GM21529 (cell line): ENCODE measurements at regions not wholly inside any gene's neighbourhood (a gene's known extent, or its start where the extent isn't known, plus 50 kb on each side); places are given as distances from the start of the nearest gene placed in this dataset.
"Not testable (repeated sequence)": the region's sequence is repeated elsewhere in the genome, so short reads cannot be mapped to it uniquely, and the experiment has no call there.

Experiments
- ATAC-seq: cut with Tn5 transposase; IDR thresholded peaks from one replicate; pipeline ENCODE4 v1.9.1; 2021; ENCODE audit not compliant: unreplicated experiment

DNA sequence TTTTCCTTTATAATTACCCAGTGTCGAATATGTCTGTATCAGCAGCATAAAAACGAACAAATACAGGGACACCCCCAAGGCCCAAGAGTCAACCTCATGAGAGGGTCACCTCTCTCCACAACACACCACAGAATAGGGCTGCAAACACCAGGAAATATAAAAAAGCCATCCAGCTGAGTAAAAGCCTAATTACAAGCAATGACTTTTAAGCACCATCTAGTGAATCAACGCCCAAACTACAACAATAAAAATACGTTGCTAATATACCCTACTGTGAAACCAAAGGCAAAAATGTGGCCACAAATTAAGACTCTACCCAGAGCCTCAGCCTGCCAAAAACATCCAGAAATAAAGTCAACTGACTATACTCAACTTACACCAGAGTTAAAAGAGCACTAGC is 817.9 kb upstream of the NEGR1 start:
- no peak for ATAC-seq

DNA sequence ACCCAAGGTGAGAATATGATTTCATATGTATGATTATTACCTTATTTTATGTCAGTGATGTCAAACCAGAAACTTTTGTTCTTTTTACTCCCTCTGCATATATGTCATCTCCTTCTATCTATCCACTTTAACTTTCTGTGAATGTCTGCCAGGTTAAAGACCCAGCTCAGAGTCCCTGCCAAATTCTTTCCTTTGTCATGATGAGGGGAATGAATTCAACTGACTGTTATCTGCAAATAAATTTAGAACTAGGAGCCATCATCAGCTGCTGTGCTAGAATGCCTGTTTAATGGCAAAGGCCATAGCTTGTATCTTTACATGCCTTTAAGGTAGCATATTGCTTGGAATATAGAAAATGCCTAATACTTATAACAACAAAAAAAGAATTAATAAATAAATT is 815.6 kb upstream of the NEGR1 start:
- no peak for ATAC-seq

DNA sequence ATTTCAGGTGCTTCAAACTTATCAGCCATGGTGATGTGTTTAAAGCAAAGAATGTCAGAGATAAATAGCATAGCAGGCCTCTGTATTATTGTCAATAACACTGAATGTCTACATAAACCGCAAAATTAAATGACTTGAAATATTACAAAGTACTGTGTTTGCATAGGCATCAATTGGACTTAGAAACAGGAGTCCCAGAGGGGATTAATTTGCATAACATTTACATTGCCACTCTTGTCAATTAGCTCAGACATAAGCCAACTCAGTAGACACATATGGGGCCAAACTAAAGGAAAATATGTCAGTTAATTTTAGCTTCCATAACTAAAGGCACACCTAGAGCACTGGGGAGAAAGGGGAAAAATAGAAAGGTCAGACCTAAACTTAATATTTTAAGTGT is 814.5 kb upstream of the NEGR1 start:
- ATAC-seq = no peak

DNA sequence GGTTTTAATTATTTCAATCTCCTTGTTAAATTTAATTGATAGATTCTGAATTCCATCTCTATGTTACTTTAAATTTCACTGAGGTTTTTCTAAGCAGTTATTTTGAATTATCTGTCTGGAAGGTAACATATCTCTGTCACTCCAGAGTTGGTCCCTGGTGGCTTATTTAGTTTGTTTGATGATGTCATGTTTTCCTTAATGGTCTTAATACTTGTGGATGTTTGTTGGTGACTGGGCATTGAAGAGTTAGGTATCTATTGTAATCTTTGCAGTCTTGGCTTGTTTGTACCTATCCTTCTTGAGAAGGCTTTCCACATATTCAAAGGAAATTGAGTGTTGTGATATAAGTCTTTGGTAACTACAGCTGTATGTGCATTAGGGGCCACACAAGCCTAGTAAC is 810.0 kb upstream of the NEGR1 start:
- no peak for ATAC-seq

DNA sequence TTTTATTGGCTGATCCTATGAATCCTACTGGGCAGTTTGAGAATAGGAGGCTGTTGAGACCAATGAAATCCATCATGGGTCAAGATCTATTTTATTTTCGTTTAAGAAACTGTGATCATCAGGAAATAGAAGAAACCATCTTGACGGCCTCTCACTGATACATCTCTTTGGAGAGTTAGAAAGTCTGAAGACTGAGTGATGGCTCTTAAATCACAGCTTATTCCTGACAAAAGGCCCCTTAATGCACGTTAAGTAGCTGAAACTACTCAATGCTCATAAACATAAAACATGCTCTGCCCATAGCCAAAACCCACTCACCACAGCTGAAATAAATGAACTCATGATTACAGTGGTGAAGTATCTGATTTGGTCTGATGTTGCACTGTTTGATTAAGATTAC is 784.5 kb upstream of the NEGR1 start:
- no peak for ATAC-seq

DNA sequence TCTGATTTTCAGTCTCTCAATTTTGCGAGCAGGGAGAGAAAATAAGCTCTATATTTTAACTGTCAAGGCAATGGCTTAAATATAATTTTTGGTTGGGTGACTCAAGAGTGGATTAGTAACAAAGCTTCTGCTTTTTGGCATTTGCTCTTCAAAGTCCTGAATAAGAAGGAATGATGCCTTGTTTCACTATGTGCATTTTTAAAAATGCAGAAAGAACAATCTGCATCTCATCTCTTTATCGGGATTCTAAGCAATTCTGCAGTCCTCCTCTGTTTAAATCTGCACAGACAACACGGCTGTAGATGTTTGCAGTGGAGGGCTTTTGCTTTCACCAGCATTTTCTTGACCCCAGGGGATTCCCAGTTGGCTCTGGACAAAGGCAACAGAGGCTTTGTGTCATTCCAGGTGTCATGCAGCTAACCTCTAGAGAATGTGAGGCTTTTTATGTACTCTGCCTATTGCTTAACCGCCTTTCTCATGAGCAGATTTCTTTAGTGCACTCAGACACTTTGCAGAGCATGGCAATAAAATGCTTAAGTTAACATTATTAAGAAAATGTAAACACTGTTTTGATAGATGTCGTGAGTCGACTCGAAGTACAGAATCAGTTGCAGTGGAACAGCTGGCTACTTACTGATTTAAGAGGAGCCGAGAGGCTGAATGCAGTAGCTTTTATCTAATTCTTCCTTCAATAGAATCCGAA is 783.2 kb upstream of the NEGR1 start:
- ATAC-seq = no peak

DNA sequence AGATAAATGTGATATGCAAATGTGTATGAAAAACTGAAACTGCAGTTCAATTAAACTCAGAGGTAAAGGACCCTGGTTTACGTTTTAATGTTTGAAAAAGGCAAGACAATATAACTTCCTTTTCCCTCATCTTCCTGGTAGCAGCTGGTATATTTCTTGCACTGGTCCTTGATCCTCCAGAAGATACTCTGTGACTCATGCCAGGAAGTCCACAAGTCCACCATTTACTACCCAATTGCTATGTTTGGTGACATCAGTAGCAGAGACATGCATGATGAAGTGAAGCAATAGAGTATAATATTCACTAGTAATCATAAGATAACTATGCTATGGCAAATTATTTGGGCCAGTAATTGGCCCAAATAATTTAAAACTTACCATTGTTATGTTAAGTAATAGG is 774.5 kb upstream of the NEGR1 start:
- no peak for ATAC-seq

DNA sequence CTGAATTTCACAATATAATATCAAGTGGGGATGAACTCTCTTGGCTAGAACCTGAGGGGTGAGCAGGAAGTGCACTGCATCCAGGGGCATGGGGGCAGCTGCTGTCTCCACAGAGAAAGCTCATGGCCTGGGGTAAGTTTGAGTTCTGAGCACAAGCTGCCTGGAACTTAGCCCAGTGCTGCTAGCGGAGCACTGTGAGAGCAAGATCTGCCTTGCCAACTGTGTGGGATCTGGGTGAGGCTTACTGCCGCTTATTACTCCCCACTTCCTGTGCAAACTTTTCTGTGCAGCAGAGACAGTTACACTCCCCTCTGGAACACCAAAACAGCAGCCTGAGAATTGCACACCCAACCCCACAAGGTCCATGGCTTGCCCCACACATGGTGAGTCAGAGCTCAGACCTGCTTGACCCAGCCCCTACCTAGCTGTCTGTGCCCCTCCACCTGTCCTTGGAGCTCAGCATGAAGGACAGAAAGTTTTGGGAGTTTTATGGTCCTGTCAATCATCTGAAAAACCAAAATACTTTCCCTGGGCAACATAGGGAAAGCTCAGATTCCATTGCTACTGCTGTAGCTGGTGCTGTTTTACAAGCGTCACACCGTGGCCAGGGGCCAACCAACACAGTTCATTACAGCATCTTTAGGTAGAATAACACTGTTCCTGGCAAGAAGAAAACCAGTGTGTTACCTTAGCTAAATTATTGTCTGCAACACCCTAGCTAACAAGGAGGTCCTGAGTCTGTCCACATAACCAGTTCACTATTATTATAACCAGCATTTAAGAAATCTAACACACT is 762.1 kb upstream of the NEGR1 start:
- no peak for ATAC-seq

DNA sequence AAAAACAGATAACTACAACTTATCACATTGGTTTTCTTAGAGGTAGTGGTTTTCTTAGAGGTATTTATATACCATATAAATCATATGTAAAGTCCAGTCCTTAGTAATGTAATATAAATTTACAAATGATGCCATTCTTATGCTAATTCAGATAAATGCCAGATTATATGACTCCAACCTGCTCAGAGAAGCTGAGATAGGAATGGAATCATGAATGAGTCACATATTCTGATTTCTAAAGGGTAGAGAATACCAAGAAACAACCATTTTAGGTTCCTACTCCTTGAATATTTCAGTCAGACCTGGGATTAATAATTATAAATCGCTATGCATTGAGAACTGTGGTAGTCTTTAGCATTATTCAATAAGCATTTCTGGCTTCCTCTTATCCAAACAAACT is 760.1 kb upstream of the NEGR1 start:
- no peak for ATAC-seq

DNA sequence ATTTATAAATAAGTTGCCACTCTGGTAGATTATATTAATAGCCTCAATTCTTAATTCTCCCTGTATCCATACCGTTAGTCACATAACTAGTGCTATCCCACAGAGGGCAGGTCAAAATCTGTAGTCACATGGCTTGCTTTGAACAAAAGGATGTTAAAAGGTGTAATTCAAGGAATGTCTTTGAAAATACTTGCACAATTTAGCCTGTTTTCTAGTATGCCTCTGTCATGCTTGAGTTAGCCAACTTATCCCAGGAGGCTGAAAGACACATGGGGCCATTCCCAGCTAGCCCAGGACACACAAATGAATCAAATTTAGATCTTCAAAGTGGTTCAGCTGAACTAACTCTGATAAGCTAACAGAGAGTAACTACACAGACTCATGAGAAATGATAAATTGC is 758.5 kb upstream of the NEGR1 start:
- no peak for ATAC-seq

DNA sequence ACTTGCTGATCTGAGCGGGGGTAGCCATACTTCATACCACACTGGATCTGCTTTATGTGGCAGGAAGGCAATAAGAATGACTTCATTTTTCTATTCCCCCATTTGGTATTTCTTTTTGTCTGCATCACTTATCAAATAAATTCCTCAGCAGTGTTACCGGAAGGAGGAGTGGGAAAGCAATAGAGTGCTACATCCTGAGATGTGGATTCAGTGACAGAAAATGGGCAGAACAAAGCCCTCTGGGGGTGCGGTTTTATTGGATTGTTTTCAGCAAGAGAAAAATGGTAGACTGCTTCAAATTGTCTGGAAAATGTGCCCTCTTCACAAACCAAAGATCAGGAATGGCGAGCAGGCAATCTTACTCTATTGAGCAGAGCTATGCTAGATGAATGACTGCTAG is 751.9 kb upstream of the NEGR1 start:
- no peak for ATAC-seq

DNA sequence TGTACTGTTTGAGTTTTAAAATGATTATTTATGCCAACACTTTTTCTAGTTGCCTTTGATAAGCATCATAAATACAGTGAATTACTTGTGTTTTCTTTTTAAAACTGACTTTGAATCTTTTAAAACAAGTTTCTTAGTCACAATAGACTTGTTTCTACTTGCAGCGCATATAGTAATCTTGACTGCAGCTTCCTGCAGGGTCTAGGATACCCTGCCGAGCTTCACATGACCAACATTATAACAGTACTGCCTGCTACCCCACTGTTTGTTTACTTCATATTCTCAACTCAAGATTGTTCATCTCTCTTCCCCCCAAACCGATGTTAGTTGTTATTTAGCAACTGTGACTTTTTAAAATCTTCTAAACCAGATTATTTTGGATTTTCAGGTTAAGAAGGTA is 751.3 kb upstream of the NEGR1 start:
- ATAC-seq = no peak

DNA sequence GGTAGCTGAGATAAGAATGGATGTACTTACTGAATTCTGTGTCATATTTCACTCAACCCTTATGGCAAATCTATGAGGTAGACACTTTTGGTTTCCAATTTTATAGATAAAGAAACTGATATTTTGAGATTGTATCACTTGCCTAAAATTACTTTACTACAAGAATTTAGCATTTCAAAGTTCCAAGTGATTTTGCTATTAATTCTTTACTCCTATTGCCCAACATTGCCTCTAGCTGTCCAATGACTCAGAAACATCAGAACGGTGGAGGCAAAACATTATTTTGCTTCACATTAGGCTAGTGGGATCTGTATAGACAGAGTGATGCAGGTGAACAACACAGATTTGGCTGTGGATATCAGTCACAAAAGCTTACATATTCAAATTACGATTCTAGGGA is 747.2 kb upstream of the NEGR1 start:
- ATAC-seq = no peak

DNA sequence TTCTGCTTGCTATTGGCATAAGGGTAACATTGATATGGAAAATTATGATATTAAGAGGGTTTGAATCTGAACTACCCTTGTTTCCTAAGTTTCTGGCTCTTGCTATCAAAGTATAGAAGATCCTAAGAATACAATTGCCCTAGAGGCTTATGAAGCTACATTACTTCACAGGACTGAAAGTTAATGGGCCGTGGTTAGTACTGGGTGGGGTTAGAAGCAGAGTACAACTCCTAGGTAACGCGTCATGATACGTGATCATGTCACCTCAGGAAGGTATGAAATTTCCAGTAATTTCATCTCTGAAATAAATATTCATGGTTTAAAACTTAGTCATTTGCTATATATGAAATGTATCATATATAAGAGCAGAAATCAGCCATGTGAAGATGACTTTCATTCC is 743.8 kb upstream of the NEGR1 start:
- ATAC-seq = no peak

DNA sequence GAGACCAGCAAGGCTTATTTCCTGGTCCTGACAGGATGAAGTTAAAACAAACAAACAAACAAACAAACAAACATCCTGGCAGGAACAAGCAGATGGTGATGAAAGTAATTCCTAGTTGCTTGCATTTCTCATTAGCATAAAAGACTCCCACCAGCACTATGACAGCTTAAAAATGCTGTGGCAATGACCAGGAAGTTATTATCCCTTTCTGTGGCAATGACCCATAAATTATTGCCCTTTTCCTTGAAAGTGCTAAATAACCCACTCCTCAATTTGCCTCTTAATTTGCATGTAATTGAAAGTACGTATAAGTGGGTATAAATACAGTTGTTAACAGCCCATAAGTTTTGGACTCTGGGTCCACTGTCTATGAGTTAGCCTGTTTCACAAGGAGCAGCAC is 727.6 kb upstream of the NEGR1 start:
- no peak for ATAC-seq

DNA sequence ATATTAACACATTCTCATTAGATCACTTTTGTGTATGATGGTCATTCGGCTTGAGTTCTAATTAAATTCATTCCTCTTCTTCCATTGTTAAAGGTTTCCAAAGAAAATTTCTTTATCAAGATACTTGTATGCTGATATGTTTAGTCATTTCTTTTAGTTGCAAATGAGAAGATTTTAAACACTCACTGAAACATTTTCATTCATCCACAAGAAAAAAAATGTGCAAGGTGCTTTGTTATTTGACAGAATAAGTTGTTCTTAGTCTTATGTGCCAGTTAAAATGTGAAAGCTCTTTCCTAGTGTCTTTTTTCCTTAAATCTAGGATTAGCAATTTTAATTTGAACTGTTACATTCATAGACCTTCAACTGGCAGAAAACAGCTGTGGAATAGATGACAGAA is 727.0 kb upstream of the NEGR1 start:
- no peak for ATAC-seq

DNA sequence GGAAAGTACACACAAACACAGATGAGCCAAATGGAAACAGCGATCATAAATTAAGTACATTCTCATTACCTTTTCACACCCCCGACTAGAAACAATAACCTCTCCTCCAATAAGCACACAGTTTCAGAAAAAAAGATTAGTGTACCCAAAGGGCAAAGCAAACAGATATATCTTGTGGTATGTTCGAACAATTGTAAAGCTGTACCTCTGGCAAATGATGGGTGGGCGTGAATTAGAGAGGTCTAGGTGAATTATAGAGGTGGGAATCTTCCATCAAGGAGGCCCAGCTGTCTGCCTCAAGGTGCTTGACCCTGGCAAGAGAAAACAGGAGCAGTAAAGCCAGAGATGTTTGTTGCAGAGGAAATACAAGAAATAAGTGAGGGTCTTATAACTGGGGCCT is 715.3 kb upstream of the NEGR1 start:
- ATAC-seq = no peak

DNA sequence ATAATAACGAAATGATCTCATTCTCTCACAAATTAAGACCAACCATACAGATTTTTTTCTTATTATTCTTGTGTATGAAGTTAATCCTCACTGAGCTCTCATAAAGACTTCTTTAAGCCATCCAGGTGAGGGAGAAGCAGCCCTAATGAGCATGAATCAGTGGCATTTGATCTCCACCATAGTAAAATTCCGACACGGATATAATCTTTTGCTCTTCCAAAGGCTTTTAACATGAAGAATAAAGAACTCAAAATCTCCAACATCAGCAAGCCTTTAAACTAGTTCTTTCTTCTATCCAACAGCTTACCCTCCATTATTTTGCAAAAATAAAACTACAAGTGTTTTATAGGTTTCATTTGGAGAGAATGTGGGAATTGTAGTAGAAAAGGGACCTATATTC is 714.7 kb upstream of the NEGR1 start:
- ATAC-seq = no peak

DNA sequence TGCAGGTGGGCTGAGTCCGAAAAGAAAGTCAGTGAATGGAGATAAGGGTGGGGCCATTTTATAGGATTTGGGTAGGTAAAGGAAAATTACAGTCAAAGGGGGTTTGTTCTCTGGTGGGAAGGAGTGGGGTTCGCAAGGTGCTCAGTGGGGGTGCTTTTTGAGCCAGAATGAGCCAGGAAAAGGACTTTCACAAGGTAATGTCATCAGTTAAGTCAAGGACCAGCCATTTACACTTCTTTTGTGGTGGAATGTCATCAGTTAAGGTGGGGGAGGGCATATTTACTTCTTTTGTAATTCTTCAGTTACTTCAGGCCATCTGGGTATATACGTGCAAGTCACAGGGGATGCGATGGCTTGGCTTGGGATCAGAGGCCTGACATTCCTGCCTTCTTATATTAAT is 705.5 kb upstream of the NEGR1 start:
- not testable (repeated sequence) for ATAC-seq

DNA sequence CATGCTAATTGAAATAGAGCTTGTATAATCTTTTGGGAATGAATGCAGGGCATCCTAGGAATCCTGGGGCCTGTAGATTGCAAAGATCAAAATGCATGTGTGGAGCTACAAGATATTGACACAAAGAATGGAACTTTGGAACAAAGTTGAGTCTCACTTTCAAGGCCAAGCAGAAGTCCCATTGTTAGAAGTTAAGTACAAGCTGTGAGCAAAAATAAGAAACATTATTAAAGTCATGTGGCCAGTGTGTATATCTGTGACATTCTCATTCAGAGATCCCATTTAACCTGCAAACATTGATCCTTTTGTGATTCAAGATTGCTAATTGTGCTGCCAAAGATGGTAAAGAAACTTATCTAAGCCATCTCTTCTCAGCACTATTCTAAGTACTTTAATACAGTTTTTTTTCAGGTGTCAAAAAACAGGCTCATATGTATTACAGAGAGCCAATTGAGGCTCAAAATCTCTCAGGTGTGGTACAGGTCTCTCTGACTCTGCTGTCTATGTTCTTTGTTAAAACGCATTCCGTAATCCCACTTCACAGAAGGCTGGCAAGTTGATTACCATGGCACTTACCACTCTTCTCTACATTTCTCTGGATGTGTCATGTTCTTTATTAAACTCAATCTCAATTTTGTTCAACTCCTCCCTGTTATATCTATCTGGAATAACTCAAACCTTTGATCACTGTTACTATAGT is 704.4 kb upstream of the NEGR1 start:
- ATAC-seq = no peak

DNA sequence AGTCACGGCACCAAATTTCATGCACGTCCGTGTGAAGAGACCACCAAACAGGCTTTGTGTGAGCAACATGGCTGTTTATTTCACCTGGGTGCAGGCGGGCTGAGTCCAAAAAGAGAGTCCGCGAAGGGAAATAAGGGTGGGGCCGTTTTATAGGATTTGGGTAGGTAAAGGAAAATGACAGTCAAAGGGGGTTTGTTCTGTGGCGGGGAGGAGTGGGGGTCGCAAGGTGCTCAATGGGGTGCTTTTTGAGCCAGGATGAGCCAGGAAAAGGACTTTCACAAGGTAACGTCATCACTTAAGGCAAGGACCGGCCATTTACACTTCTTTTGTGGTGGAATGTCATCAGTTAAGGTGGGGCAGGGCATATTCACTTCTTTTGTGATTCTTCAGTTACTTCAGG is 702.7 kb upstream of the NEGR1 start:
- ATAC-seq = not testable (repeated sequence)

DNA sequence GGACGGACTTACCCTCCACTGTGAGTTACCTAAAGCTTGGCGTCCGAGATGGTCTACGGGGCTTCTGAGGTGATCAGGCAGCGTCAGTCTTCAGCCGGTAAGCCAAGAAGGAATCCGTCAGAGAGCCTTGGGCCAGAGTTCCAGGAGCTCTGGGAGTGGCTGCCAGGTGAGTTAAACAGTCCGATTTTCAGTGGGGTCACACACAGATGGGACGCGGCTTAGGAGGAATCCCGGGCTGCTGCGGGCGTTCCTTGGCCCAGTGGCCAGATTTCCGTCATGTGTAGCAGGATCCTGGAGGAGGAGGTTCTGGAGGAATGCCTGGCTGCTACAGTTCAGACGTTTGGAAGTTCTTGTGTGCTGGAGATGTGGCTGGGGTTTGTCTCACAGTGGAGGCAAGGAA is 700.7 kb upstream of the NEGR1 start:
- not testable (repeated sequence) for ATAC-seq
